ENCODE measurements at regions not wholly inside any gene's neighbourhood (a gene's known extent, or its start where the extent isn't known, plus 50 kb on each side); places are given as distances from the start of the nearest gene placed in this dataset.
"Not testable (repeated sequence)": the region's sequence is repeated elsewhere in the genome, so short reads cannot be mapped to it uniquely, and the experiment has no call there.

- TF ChIP-seq CTCF, POLR2A (IDR thresholded peaks at IDR 0.05): not testable (repeated sequence)
Measured at GRCh38 chr15:31665732-31666131, 339.1 kb downstream of the KLF13 start.

Measured in thyroid gland (tissue), 4 donors.